Left forelimb (tissue), 1 donor: ENCODE measurements at regions not wholly inside any gene's neighbourhood (a gene's known extent, or its start where the extent isn't known, plus 50 kb on each side); places are given as distances from the start of the nearest gene placed in this dataset.
"Not testable (repeated sequence)": the region's sequence is repeated elsewhere in the genome, so short reads cannot be mapped to it uniquely, and the experiment has no call there.

Source experiments
- DNase-seq: peaks from one replicate; pipeline ENCODE4 v3.0.0-alpha.2; 2018; ENCODE audit warnings: low spot score

GRCh38 chr10:45564303-45564959 is 108.1 kb downstream of the ZFAND4 start:
- DNase-seq, result no peak

GRCh38 chr10:45561952-45562351 is 110.6 kb downstream of the ZFAND4 start:
- DNase-seq, result no peak

- DNase-seq, result no peak
Observed at GRCh38 chr10:45560262-45560661, 112.3 kb downstream of the ZFAND4 start.

- DNase-seq, result no peak
Observed at GRCh38 chr10:45558425-45558824, 114.1 kb downstream of the ZFAND4 start.

- DNase-seq, result no peak
Observed at GRCh38 chr10:45557275-45557905, 115.2 kb downstream of the ZFAND4 start.

GRCh38 chr10:45555795-45556194 is 116.8 kb downstream of the ZFAND4 start:
- no peak for DNase-seq

DNA sequence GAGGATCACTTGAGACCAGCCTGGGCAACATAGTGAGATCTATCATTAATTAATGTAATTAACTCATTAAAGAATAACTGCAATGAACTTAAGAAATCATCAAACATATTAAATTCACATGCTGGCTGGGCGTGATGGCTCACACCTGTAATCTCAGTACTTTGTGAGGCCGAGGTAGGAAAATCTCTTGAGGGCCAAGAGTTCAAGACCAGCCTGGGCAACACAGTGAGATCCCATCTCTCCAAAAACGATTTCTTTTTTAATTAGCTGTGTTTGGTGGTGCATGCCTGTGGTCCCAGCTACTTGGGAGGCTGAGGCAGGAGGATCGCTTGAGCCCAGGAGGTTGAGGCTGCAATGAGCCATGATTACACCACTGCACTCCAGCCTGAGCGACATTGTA is 117.2 kb downstream of the ZFAND4 start:
- not testable (repeated sequence) for DNase-seq

- no peak for DNase-seq
Observed at GRCh38 chr10:45553613-45554012, 119.0 kb downstream of the ZFAND4 start.

GRCh38 chr10:45553155-45553554 is 119.4 kb downstream of the ZFAND4 start:
- no peak for DNase-seq

DNA sequence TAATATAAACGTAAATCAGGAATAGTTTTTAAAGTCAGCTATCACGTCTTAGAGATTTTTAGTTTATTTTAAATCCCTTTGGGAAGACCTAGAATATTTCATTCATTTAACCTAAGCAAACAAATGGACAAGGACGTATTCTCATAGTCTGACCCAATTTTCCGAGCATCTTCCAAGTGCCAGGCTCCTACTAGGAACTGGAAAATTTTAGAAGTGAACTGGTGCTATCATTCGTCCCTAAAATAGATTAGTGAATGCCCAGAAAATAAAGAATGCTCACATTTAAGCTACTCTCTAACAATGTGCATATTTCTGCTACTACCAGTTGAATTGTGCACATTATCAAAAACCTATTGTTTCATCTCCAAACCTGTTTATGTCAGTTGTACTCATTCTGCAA is 120.1 kb downstream of the ZFAND4 start:
- DNase-seq, result no peak

DNA sequence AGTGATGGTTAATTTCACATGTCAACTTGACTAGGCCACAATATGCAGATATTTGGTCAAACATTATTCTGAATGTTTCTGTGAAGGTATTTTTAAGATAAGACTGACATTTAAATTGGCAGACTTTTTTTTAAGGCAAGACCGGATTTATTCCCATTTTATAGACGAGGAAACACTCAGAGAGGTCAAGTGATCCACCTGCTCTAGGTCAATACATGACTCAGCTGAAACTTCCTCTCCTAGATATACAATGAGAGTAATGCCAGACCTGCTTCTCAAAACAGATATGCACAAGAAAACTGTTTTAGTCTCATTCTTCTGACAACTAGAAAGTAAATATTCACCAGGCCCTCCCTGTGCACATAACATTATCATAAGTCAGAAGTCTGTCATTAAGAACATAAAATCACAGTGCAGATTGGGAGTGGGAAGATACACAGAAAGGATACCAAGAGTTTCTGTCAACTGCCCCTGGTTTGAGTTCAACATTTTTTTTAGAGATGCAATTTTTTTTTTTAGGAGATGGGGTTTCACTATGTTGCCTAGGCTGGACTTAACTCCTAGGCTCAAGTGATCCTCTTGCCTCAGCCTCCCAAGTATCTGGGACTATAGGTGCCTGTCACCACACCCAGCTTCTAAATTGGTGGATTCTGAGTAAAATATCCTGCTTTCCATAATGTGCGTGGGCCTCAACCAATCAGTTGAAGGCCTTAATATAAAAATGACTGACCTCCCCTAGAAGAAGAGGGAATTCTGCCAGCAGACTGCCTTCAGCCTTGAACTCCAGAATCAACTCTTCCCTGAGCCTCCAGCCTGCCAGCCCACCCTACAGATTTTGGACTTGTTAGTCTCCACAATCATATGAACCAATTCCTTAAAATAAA is 121.4 kb downstream of the ZFAND4 start:
- DNase-seq, result no peak

GRCh38 chr10:45548068-45548467 is 124.5 kb downstream of the ZFAND4 start:
- no peak for DNase-seq

DNA sequence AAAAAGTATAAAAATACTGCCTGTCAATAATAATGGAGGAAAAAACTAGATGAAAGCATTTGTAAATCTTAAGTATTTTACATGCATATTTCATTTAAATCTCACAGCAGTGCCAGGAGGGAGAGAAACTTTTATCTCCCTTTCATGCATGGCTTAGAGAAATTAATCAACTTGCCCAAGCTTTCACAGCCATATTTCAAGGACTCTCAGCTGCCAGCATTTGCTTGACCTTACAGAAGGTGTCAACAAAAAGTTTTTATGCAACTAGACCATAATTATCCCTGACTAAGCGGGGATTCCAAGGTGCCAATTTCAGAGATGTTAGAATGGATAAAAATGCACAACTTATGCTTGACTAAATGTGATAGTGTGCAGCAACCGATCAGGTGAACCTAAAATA is 125.4 kb downstream of the ZFAND4 start:
- DNase-seq, result no peak

DNA sequence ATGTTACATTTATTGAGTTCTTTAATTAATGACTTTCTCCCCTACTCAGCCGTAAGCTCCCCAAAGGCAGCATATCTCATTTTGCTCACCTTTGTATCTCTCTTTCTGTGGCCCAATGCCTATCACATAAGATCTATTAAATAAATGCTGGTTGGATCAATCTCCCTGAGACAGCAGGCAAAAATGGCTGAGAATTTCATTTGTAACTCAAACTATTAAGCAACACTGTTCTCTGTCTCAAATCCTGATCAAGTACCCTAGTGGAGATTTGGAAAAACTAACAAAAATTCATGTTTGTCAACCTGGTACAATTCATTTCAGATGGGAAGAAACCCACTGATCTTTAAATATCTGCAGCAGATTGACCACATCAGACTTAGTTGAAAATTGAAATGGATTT is 127.4 kb downstream of the ZFAND4 start:
- no peak for DNase-seq

GRCh38 chr10:45544191-45544590 is 128.4 kb downstream of the ZFAND4 start:
- DNase-seq, result no peak

DNA sequence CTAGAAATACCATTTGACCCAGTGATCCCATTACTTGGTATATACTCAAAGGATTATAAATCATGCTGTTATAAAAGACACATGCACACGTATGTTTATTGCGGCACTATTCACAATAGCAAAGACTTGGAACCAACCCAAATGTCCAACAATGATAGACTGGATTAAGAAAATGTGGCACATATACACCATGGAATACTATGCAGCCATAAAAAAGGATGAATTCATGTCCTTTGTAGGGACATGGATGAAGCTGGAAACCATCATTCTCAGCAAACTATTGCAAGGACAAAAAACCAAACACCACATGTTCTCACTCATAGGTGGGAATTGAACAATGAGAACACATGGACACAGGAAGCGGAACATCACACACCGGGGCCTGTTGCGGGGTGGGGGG is 131.5 kb downstream of the ZFAND4 start:
- DNase-seq, result not testable (repeated sequence)

GRCh38 chr10:45540589-45540988 is 132.0 kb downstream of the ZFAND4 start:
- DNase-seq, result not testable (repeated sequence)

DNA sequence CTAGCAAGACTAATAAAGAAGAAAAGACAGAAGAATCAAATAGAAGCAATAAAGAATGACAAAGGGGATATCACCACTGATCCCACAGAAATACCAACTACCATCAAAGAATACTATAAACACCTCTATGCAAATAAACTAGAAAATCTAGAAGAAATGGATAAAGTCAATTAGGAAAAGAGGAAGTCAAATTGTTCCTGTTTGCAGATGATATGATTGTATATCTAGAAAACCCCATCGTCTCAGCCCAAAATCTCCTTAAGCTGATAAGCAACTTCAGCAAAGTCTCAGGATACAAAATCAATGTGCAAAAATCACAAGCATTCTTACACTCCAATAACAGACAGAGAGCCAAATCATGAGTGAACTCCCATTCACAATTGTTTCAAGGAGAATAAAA is 133.0 kb downstream of the ZFAND4 start:
- DNase-seq, result not testable (repeated sequence)

DNA sequence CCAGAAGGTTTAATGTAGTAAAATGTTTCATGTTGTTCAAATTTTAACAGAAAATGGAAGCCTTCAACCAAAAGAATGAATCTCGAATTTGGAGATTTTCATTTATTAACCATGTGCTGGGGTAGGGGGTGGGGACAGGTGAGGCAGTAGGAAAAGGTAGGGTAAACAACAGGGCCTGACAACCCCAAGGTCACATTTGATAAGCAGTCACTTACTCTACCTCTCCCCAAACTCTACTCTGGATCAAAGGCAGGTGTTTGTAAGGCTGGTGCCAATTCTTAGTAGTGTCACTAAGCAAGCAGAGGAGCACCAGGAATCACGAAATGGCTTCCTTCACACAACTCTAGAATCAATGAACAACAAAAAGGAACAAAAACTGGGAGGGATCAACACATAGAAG is 138.0 kb downstream of the ZFAND4 start:
- no peak for DNase-seq

- DNase-seq, result no peak
Observed at GRCh38 chr10:45532480-45532879, 140.1 kb downstream of the ZFAND4 start.

DNA sequence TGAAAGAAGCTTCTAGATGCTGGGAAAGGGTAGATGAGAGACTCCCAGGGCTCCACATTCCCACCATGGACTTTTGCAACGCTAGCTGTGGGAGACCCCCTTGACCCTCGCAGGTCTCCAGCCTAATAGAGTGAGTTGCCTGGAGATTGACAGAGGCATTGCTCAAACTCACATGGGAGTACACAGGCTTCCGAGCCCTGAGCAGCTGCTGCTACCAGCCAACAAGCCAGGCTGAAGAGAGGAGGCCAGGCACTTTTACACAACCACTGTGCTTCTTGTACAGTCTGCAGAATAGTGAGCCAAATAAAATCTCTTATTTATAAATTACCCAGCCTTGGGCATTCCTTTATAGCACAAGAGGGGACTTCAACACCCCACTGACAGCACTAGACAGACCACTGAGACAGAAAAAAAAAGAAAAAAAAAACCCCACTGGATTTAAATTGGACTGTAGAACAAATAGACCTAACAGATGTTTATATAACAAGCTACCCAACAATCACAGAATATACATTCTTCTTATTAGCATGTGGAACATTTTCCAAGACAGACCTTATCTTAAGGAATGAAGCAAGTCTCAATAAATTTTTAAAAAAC is 146.2 kb downstream of the ZFAND4 start:
- DNase-seq, result no peak

DNA sequence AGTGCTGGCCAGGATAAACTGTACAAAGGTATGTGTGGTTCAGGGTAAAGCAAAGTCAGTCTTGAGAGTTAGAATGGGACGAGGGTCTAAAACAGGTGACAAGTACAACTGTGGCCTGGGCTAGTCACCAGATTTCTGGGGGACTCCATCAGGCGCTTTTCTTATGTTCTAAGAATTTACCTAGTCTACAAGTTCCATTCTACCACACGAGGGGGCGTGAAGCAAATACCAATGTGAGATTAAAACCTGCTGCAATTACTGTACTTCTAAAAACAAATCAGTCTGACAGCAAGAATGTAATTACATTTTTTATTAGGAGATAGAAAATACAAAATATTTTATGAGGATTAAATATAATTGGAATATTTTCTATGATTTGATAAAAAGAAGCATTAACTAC is 146.5 kb downstream of the ALOX5 start:
- no peak for DNase-seq

DNA sequence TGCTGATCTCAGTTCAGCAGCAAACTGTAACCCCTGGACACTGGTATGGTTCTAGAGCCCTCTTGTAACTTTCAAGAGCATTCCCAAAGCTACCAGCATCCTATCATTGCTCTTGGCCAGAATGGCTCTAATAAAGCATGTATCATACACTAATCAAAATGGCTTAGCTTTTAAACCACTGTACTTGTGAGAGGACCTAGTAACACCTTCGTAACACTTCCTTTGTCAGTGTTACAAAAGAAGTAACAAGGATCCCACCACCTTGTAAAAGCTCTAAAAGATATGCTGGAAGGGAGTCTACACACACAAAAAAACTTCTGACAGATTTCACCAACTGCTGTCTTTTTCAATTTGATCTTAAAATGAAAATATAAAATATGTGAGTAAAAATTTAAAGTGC is 144.7 kb downstream of the ALOX5 start:
- DNase-seq, result no peak
